Fibroblast of lung (primary cell): ENCODE measurements at regions not wholly inside any gene's neighbourhood (a gene's known extent, or its start where the extent isn't known, plus 50 kb on each side); places are given as distances from the start of the nearest gene placed in this dataset.

Source experiments
- DNase-seq, 2 donors: peaks; one replicate each; pipeline versions ENCODE4 v3.0.0 to v3.0.0-alpha.2; 2010; ENCODE audit warnings: low read depth in 2 of 2
- H2AFZ ChIP-seq: 2 replicates; pipeline ENCODE4 v1.5.1; 2012; ENCODE audit warnings: low read length, control low read depth, inconsistent platforms
- H3K27ac ChIP-seq: 2 replicates; pipeline ENCODE4 v1.5.1; 2011; ENCODE audit warnings: low read length, control low read depth; ENCODE audit not compliant: insufficient read depth
- H3K27me3 ChIP-seq: 2 replicates; pipeline ENCODE4 v1.5.1; 2011; ENCODE audit warnings: mild to moderate bottlenecking, low read length; ENCODE audit not compliant: control insufficient read depth, insufficient read depth
- H3K36me3 ChIP-seq: 2 replicates; pipeline ENCODE4 v1.5.1; 2011; ENCODE audit warnings: low read length; ENCODE audit not compliant: control insufficient read depth, insufficient read depth
- H3K4me1 ChIP-seq: 2 replicates; pipeline ENCODE4 v1.5.1; 2011; ENCODE audit warnings: low read length; ENCODE audit not compliant: control insufficient read depth, insufficient read depth; ENCODE audit errors: extremely low read depth
- H3K4me2 ChIP-seq: 2 replicates; pipeline ENCODE4 v1.5.1; 2011; ENCODE audit warnings: low read length, control low read depth; ENCODE audit not compliant: insufficient read depth; ENCODE audit errors: extremely low read depth
- H3K4me3 ChIP-seq, 4 experiments: fragments of 200-600 bp in 1 of 4; sonication (generic) in 1 of 4; replicated peaks in 1 of 4; 2 replicates each; pipeline ENCODE4 v1.5.1; 2011 to 2016; ENCODE audit warnings: low read length in 4 of 4, low read depth in 3 of 4, mild to moderate bottlenecking in 3 of 4, control low read depth in 2 of 4, inconsistent platforms in 1 of 4, mixed read lengths in 1 of 4; ENCODE audit not compliant: insufficient read depth in 1 of 4; ENCODE audit errors: control extremely low read depth in 1 of 4
- H3K79me2 ChIP-seq: 2 replicates; pipeline ENCODE4 v1.5.1; 2012; ENCODE audit warnings: mild to moderate bottlenecking, low read length, inconsistent platforms; ENCODE audit not compliant: control insufficient read depth, insufficient read depth
- H3K9ac ChIP-seq: 2 replicates; pipeline ENCODE4 v1.5.1; 2011; ENCODE audit warnings: mild to moderate bottlenecking, low read length, control low read depth; ENCODE audit not compliant: insufficient read depth
- H3K9me3 ChIP-seq: 2 replicates; pipeline ENCODE4 v1.5.1; 2012; ENCODE audit warnings: low read depth, low read length; ENCODE audit not compliant: control insufficient read depth, insufficient read depth
- H4K20me1 ChIP-seq: 2 replicates; pipeline ENCODE4 v1.5.1; 2011; ENCODE audit warnings: low read length; ENCODE audit not compliant: control insufficient read depth, insufficient read depth; ENCODE audit errors: extremely low read depth
- EZH2 ChIP-seq: IDR thresholded peaks from 2 replicates; pipeline ENCODE4 v1.5.1; 2012; ENCODE audit warnings: low read length, control low read depth, mild to moderate bottlenecking; ENCODE audit errors: missing control alignments
- TF ChIP-seq, protein P1 (sequence below), 2 donors: IDR thresholded peaks in 1 of 2; conservative IDR thresholded peaks in 1 of 2; 1 replicate in 1 of 2; 2 replicates in 1 of 2; pipeline ENCODE4 v1.5.1; 2011 to 2012; ENCODE audit warnings: low read length in 2 of 2, control low read depth in 1 of 2, inconsistent platforms in 1 of 2, low read depth in 1 of 2, mild to moderate bottlenecking in 1 of 2

DNA sequence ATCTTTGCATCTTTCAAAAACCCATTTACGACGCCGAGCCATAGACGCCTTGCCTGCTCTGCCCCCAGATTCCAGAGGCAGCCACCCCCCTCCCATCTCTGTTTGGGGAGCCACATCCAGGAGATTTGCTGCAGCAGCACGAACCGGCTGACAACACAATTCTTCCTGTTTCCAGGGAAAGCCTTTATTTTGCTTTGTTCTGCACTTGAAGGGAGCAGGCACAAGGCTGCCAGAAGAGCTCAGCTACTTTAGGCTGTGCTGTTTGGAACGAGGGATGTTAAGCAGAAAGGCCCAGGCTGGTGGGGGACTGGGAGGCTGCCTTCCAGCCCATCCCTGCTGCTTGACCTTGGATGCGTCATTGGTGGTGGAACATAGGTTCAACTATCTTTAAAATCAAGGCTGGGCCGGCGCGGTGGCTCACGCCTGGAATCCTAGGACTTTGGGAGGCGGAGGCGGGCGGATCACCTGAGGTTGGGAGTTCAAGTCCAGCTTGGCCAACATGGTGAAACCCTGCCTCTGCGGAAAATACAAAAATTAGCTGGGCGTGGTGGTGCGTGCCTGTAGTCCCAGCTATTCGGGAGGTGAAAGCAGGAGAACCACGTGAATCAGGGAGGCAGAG, 243.9 kb downstream of the MIAT start:
- no peak overlapping the region for H3K27ac ChIP-seq
- TF ChIP-seq, protein P1, sequence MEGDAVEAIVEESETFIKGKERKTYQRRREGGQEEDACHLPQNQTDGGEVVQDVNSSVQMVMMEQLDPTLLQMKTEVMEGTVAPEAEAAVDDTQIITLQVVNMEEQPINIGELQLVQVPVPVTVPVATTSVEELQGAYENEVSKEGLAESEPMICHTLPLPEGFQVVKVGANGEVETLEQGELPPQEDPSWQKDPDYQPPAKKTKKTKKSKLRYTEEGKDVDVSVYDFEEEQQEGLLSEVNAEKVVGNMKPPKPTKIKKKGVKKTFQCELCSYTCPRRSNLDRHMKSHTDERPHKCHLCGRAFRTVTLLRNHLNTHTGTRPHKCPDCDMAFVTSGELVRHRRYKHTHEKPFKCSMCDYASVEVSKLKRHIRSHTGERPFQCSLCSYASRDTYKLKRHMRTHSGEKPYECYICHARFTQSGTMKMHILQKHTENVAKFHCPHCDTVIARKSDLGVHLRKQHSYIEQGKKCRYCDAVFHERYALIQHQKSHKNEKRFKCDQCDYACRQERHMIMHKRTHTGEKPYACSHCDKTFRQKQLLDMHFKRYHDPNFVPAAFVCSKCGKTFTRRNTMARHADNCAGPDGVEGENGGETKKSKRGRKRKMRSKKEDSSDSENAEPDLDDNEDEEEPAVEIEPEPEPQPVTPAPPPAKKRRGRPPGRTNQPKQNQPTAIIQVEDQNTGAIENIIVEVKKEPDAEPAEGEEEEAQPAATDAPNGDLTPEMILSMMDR (conservative IDR thresholded peaks at IDR 0.05 in 1 of 2, IDR thresholded peaks at IDR 0.05 in 1 of 2; ENCODE audit: low read depth in 1 of 2, low read length in 2 of 2): no peak
- TF ChIP-seq EZH2: no peak
- no peak overlapping the region for H3K4me3 ChIP-seq
- H3K9me3 ChIP-seq: no peaks in the 10 kb centered on the region
- no peaks in the 10 kb centered on the region for H3K79me2 ChIP-seq
- no peaks in the 10 kb centered on the region for H3K36me3 ChIP-seq
- no peak overlapping the region for H2AFZ ChIP-seq
- no peak overlapping the region for H3K9ac ChIP-seq
- no peak for DNase-seq
- H3K27me3 ChIP-seq: peaks cover 36% of the 10 kb centered on the region
- H3K4me2 ChIP-seq: no peak overlapping the region
- H4K20me1 ChIP-seq: no peaks in the 10 kb centered on the region
- H3K4me1 ChIP-seq: no peaks in the 10 kb centered on the region

DNA sequence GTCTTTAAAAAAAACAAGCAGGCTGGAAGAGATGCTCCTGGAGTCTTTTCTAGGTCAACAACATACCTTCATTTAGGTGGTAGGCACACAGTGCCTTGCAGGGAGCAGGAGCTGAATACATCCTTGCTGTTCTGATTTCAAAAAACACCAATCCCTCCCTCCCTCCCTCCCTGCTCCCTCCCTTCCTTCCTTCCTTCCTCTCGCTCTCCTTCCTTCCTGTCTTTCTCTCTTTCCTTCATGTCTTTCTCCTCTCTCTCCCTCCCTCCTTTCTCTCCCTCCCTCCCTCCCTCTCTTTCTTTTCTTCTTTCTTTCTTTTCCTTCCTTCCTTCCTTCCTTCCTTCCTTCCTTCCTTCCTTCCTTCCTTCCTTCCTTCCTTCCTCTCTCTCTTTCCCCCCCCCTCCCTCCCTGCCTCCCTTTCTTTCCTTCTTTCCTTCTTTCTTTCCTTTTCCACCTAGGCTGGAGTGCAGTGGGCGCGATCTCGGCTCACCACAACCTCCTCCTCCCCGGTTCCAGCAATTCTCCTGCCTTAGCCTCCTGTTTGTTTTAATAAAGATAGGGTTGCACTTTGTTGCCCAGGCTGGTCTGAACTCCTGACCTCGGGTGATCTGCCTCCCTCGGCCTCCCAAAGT, 245.1 kb downstream of the MIAT start:
- Histone ChIP-seq H4K20me1 (no peaks in the 10 kb centered on the region), H3K79me2 (no peaks in the 10 kb centered on the region), H3K4me1 (no peaks in the 10 kb centered on the region), H3K9me3 (no peaks in the 10 kb centered on the region), H3K4me3 (no peak overlapping the region), H3K27me3 (peaks cover 36% of the 10 kb centered on the region), H3K9ac (no peak overlapping the region), H2AFZ (no peak overlapping the region), H3K4me2 (no peak overlapping the region), H3K36me3 (no peaks in the 10 kb centered on the region), H3K27ac (no peak overlapping the region)
- TF ChIP-seq EZH2: no peak
- TF ChIP-seq, protein P1 (conservative IDR thresholded peaks at IDR 0.05 in 1 of 2, IDR thresholded peaks at IDR 0.05 in 1 of 2; ENCODE audit: low read depth in 1 of 2, low read length in 2 of 2): no peak
- no peak for DNase-seq

DNA sequence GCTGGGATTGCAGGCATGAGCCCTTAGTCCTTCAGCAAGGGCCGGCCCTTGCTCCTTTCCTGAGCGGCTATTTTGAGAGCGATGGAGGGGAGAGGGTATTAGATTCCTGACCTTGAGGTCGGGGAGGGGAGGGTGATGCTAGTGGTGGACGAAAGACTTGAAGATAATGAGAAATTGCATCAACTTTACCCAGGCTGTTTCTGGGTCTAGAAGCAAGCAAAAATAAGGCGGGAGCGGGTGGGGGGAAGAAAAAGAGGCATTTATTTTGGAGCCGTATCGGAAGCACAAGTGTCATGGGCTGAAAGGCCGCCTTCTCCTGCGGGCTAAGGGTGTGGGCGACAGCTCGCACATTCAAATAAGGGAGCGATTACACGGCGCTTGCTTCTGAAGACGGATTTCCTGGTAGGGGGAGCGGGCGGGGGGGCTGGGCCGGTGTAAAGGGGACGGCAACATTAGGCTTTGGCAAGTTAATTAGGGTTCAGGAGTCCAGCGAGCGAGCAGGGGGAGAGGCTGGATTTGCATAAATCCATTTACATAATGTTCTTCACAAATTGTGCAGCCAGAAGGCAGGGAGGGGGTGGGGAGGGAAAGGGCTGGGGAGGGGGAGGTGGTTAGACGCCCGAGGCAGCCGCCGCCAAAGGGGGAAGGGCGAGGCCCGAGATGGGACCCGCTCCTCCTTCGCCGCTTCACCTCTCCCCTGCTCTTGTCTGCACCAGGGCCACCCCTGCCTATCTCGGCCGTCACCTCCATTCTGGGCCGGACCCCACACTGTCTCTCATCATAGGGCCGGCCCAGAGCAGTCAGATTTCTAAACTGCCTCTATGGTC, 245.9 kb downstream of the MIAT start:
- no peak for DNase-seq
- Histone ChIP-seq H4K20me1 (no peaks in the 10 kb centered on the region), H3K4me1 (no peaks in the 10 kb centered on the region), H3K4me2 (no peak overlapping the region), H3K27me3 (peaks cover 36% of the 10 kb centered on the region), H3K79me2 (no peaks in the 10 kb centered on the region), H3K27ac (no peak overlapping the region), H3K9ac (no peak overlapping the region), H3K36me3 (no peaks in the 10 kb centered on the region), H3K4me3 (no peak overlapping the region), H3K9me3 (no peaks in the 10 kb centered on the region), H2AFZ (no peak overlapping the region)
- TF ChIP-seq, protein P1 (conservative IDR thresholded peaks at IDR 0.05 in 1 of 2, IDR thresholded peaks at IDR 0.05 in 1 of 2; ENCODE audit: low read depth in 1 of 2, low read length in 2 of 2): no peak
- TF ChIP-seq EZH2: peak; percentile 47
